ENCODE measurements at regions not wholly inside any gene's neighbourhood (a gene's known extent, or its start where the extent isn't known, plus 50 kb on each side); places are given as distances from the start of the nearest gene placed in this dataset.

- no peak for TF ChIP-seq POLR2A (IDR thresholded peaks at IDR 0.05)
- peak in 3 of 6 experiments; percentile 14 to 17 (median 15) for TF ChIP-seq CTCF (IDR thresholded peaks at IDR 0.05)
Measured at GRCh38 chr9:134217431-134218210, 53.3 kb upstream of the RNU6ATAC start.
